Fibroblast of lung (primary cell): ENCODE measurements at regions not wholly inside any gene's neighbourhood (a gene's known extent, or its start where the extent isn't known, plus 50 kb on each side); places are given as distances from the start of the nearest gene placed in this dataset.

Experiments
- DNase-seq, 2 donors: peaks; one replicate each; pipeline versions ENCODE4 v3.0.0 to v3.0.0-alpha.2; 2010; ENCODE audit warnings: low read depth in 2 of 2
- H2AFZ ChIP-seq: 2 replicates; pipeline ENCODE4 v1.5.1; 2012; ENCODE audit warnings: low read length, control low read depth, inconsistent platforms
- H3K27ac ChIP-seq: 2 replicates; pipeline ENCODE4 v1.5.1; 2011; ENCODE audit warnings: low read length, control low read depth; ENCODE audit not compliant: insufficient read depth
- H3K27me3 ChIP-seq: 2 replicates; pipeline ENCODE4 v1.5.1; 2011; ENCODE audit warnings: mild to moderate bottlenecking, low read length; ENCODE audit not compliant: control insufficient read depth, insufficient read depth
- H3K36me3 ChIP-seq: 2 replicates; pipeline ENCODE4 v1.5.1; 2011; ENCODE audit warnings: low read length; ENCODE audit not compliant: control insufficient read depth, insufficient read depth
- H3K4me1 ChIP-seq: 2 replicates; pipeline ENCODE4 v1.5.1; 2011; ENCODE audit warnings: low read length; ENCODE audit not compliant: control insufficient read depth, insufficient read depth; ENCODE audit errors: extremely low read depth
- H3K4me2 ChIP-seq: 2 replicates; pipeline ENCODE4 v1.5.1; 2011; ENCODE audit warnings: low read length, control low read depth; ENCODE audit not compliant: insufficient read depth; ENCODE audit errors: extremely low read depth
- H3K4me3 ChIP-seq, 4 experiments: fragments of 200-600 bp in 1 of 4; sonication (generic) in 1 of 4; replicated peaks in 1 of 4; 2 replicates each; pipeline ENCODE4 v1.5.1; 2011 to 2016; ENCODE audit warnings: low read length in 4 of 4, low read depth in 3 of 4, mild to moderate bottlenecking in 3 of 4, control low read depth in 2 of 4, inconsistent platforms in 1 of 4, mixed read lengths in 1 of 4; ENCODE audit not compliant: insufficient read depth in 1 of 4; ENCODE audit errors: control extremely low read depth in 1 of 4
- H3K79me2 ChIP-seq: 2 replicates; pipeline ENCODE4 v1.5.1; 2012; ENCODE audit warnings: mild to moderate bottlenecking, low read length, inconsistent platforms; ENCODE audit not compliant: control insufficient read depth, insufficient read depth
- H3K9ac ChIP-seq: 2 replicates; pipeline ENCODE4 v1.5.1; 2011; ENCODE audit warnings: mild to moderate bottlenecking, low read length, control low read depth; ENCODE audit not compliant: insufficient read depth
- H3K9me3 ChIP-seq: 2 replicates; pipeline ENCODE4 v1.5.1; 2012; ENCODE audit warnings: low read depth, low read length; ENCODE audit not compliant: control insufficient read depth, insufficient read depth
- H4K20me1 ChIP-seq: 2 replicates; pipeline ENCODE4 v1.5.1; 2011; ENCODE audit warnings: low read length; ENCODE audit not compliant: control insufficient read depth, insufficient read depth; ENCODE audit errors: extremely low read depth
- CTCF ChIP-seq, 2 donors: IDR thresholded peaks in 1 of 2; conservative IDR thresholded peaks in 1 of 2; 1 replicate in 1 of 2; 2 replicates in 1 of 2; pipeline ENCODE4 v1.5.1; 2011 to 2012; ENCODE audit warnings: low read length in 2 of 2, control low read depth in 1 of 2, inconsistent platforms in 1 of 2, low read depth in 1 of 2, mild to moderate bottlenecking in 1 of 2
- EZH2 ChIP-seq: IDR thresholded peaks from 2 replicates; pipeline ENCODE4 v1.5.1; 2012; ENCODE audit warnings: low read length, control low read depth, mild to moderate bottlenecking; ENCODE audit errors: missing control alignments

GRCh38 chr9:115594557-115594956 is 476.6 kb upstream of the TNC start:
- Histone ChIP-seq H3K27me3 (no peaks in the 10 kb centered on the region), H3K9me3 (no peaks in the 10 kb centered on the region), H3K9ac (no peak overlapping the region), H3K4me1 (peaks cover 33% of the 10 kb centered on the region), H4K20me1 (no peaks in the 10 kb centered on the region), H3K36me3 (no peaks in the 10 kb centered on the region), H3K79me2 (no peaks in the 10 kb centered on the region), H2AFZ (no peak overlapping the region), H3K27ac (no peak overlapping the region), H3K4me2 (no peak overlapping the region), H3K4me3 (no peak overlapping the region)
- TF ChIP-seq EZH2 (no peak), CTCF (conservative IDR thresholded peaks at IDR 0.05 in 1 of 2, IDR thresholded peaks at IDR 0.05 in 1 of 2; ENCODE audit: low read depth in 1 of 2, low read length in 2 of 2) (no peak)
- DNase-seq = no peak

- Histone ChIP-seq H3K4me2 (peak overlapping the region; percentile 47), H3K4me3 (peak overlapping the region in 1 of 4 experiments; percentile 45), H3K4me1 (peaks cover 25% of the 10 kb centered on the region), H3K27ac (peak overlapping the region; percentile 27), H3K36me3 (no peaks in the 10 kb centered on the region), H3K9me3 (no peaks in the 10 kb centered on the region), H3K9ac (peak overlapping the region; percentile 45), H3K79me2 (no peaks in the 10 kb centered on the region), H2AFZ (no peak overlapping the region), H4K20me1 (no peaks in the 10 kb centered on the region), H3K27me3 (no peaks in the 10 kb centered on the region)
- DNase-seq = peak; percentile 59 to 94
- TF ChIP-seq CTCF (conservative IDR thresholded peaks at IDR 0.05 in 1 of 2, IDR thresholded peaks at IDR 0.05 in 1 of 2; ENCODE audit: low read depth in 1 of 2, low read length in 2 of 2) = no peak
- no peak for TF ChIP-seq EZH2
Observed at GRCh38 chr9:115596021-115596745, 478.2 kb upstream of the TNC start.

GRCh38 chr9:115596746-115597080 is 478.8 kb upstream of the TNC start:
- Histone ChIP-seq H3K36me3 (no peaks in the 10 kb centered on the region), H3K9me3 (no peaks in the 10 kb centered on the region), H3K9ac (peak overlapping the region; percentile 45), H4K20me1 (no peaks in the 10 kb centered on the region), H3K27ac (peak overlapping the region; percentile 27), H2AFZ (no peak overlapping the region), H3K4me3 (peak overlapping the region in 1 of 4 experiments; percentile 45), H3K4me2 (peak overlapping the region; percentile 55), H3K79me2 (no peaks in the 10 kb centered on the region), H3K27me3 (no peaks in the 10 kb centered on the region), H3K4me1 (peaks cover 25% of the 10 kb centered on the region)
- DNase-seq = peak; percentile 35 to 90
- TF ChIP-seq EZH2 (no peak), CTCF (conservative IDR thresholded peaks at IDR 0.05 in 1 of 2, IDR thresholded peaks at IDR 0.05 in 1 of 2; ENCODE audit: low read depth in 1 of 2, low read length in 2 of 2) (no peak)
